Vagina (tissue), 2 donors: ENCODE measurements at regions not wholly inside any gene's neighbourhood (a gene's known extent, or its start where the extent isn't known, plus 50 kb on each side); places are given as distances from the start of the nearest gene placed in this dataset.

ENCODE experiments used
- CTCF ChIP-seq, 3 experiments: fragments of 450-650 bp in 2 of 3; fragments of 200-600 bp in 1 of 3; sonication (generic) in 1 of 3; IDR thresholded peaks; one replicate each; pipeline ENCODE4 v1.5.1; 2017 to 2019; ENCODE audit warnings: antibody characterized with exemption in 3 of 3, mild to moderate bottlenecking in 2 of 3, moderate library complexity in 2 of 3
- POLR2A ChIP-seq, 2 donors: fragments of 450-650 bp; IDR thresholded peaks; one replicate each; pipeline ENCODE4 v1.6.1; 2017; ENCODE audit warnings: antibody characterized with exemption in 2 of 2, mild to moderate bottlenecking in 2 of 2, moderate library complexity in 2 of 2

- no peak for TF ChIP-seq CTCF (IDR thresholded peaks at IDR 0.05)
- TF ChIP-seq POLR2A (IDR thresholded peaks at IDR 0.05) = no peak
Observed at GRCh38 chr1:56199956-56200355, 379.4 kb downstream of the PLPP3 start.
